Medulla oblongata (tissue), 1 donor: ENCODE measurements at regions not wholly inside any gene's neighbourhood (a gene's known extent, or its start where the extent isn't known, plus 50 kb on each side); places are given as distances from the start of the nearest gene placed in this dataset.

Experiments used
- DNase-seq: peaks from one replicate; pipeline ENCODE4 v3.0.0-alpha.2; 2015; ENCODE audit errors: extremely low spot score

DNA sequence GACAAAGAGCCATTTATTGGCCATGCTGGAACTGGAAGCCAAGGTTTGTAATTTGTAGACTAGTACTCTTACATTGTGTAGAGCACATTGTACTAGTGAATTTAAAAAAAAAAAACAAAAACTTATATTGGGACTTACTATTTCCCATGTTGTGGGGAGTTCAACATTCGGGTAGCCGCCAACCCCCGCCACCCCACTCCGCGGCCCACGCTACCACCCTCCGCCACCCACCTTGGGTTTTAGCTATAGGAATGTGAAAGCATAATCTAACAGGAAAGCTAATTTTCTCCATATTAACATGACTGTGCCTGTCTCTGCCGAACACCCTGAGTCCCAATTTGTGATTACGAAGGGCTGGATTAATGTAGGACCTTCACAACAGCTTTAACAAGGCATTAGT is 275.8 kb downstream of the FIGN start:
- DNase-seq: no peak

- DNase-seq: no peak
Observed at GRCh38 chr2:163456953-163457743, 278.7 kb downstream of the FIGN start.

DNA sequence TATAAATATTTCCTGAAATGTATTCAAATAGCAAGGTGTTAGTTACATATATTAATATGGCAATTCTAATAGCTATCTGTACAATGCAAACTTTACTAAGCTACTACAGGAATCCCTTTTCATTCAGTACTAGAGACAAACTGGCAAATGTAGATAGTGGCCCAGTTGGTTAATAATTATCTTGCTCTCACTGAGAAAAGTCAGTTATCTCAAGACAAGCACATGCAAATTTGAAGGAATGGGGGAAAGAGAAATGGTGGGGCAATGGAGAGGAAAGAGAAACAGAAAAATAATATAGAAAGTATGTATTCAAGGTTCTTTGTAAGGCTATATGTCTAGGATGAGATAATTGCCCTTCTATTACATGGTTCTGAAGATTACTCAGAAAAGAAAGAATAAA is 280.0 kb downstream of the FIGN start:
- DNase-seq: no peak

GRCh38 chr2:163453920-163454319 is 281.9 kb downstream of the FIGN start:
- DNase-seq: no peak

DNA sequence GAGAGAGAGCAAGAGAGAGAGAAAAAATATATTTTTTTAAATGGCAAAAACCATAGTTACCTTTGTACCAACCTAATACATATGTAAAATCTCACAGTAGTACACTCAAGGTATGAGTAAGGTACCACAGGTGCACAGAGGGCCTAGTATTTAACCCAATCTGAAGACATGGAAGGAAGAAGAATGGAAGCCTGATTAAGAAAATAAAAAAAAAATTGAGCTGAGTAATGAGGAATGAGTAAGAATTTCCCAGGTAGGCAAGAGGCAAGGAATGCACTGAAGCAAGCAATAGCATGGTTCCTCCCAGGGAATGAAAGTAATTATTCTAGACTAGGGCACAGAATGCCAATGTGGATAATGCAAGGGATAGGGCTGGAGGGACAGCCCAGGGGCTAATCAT is 294.2 kb downstream of the FIGN start:
- no peak for DNase-seq

- no peak for DNase-seq
Observed at GRCh38 chr2:163436963-163437362, 298.8 kb downstream of the FIGN start.

- DNase-seq: no peak
Observed at GRCh38 chr2:163428187-163428586, 307.6 kb downstream of the FIGN start.

- DNase-seq: no peak
Observed at GRCh38 chr2:163420604-163421003, 315.2 kb downstream of the FIGN start.

DNA sequence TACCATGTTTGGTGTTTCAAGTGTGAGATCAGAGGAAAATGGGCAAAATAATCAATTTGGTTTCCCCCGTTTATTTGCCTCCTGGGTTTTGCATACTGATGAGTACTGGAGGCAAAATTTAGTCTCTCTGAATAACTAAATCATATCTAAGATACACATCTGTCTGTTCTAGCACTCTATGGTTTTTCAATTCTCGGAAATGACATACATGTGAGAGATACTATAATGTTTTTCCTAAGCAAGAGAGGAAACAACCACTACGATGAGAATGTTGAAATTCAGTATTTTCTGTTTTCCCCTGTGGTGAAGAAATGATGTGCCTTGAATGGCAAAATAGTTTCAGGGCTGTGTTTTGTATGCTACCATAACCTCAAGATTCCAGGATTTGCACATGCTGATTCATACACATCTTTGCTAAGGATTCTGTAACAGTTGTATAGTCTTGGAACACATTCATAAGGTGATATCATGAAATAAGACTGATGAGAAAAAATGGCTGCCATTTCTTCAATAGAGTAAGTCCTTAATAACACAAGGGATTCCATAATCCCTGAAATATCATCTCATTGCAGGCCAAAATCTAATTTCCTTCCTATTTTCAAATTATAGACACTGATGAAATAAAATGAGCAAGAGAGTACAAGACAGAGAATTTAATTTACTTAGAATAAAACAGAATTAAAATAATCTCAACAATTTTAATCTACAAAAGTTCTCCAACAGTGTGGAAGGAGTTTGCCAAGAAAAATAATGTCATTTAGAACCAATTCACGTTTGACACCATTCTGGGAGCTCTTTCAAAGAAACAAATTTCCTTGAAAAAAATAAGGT is 316.6 kb downstream of the FIGN start:
- DNase-seq: no peak

GRCh38 chr2:163417596-163418337 is 318.0 kb downstream of the FIGN start:
- no peak for DNase-seq

GRCh38 chr2:163414121-163414520 is 321.7 kb downstream of the FIGN start:
- no peak for DNase-seq

DNA sequence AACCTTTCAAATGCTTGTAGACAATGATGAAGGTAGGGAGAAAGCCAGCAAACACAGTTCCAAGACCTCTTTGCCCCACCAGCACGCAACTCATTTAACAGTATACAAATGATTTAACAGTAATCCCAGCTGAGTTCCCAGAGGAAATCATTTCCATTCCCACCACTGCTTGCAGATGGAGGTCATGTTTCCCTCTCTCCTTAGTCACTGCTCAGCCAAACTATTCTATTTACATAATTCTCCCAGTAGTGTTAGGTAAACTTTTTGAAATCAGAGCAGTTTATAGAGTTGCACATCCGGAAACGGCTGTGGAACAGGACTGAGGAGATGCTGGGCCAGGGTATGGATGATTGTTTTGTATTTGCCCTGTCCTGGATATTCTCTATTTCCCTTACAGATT is 328.5 kb downstream of the FIGN start:
- DNase-seq: no peak

DNA sequence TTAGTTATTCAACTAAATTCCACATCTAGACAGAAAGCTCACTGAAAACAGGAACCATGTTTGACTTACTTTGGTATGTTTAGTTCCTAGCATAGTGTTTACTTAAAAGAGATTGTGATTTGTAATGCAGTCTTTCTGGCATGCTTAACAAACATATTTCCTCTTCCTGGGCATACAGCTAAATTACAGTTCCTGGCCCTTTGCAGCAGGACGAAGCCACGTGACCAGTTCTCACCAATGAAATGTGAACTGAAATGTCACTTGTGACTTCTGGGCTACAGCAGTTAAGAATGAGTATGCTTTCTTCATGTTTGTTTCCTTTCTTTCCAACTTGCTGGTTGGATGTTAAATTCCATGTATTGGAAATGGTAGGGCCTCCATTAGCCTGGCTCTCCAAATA is 330.5 kb downstream of the FIGN start:
- DNase-seq: no peak

- DNase-seq: no peak
Observed at GRCh38 chr2:163401481-163401880, 334.3 kb downstream of the FIGN start.

DNA sequence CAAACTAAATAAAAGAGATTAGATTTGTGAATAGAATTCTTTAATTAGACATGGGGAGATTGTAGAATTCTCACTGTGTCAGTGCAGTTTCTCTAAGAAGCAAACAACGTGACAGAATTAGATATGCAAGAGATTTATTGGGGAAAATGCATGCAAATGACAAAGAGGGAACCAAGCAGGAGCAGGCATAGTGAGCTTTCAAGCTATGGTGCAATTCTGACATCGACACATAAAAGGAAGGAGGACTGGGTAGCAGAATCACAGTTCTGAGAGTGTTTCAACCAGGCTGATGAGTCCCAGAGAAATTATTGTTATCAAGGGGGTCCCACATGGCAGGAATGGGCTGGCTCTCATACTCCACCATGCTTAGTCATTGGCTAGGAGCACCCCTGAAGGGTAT is 338.4 kb downstream of the FIGN start:
- DNase-seq: no peak

- no peak for DNase-seq
Observed at GRCh38 chr2:163395602-163396001, 340.2 kb downstream of the FIGN start.

GRCh38 chr2:163389838-163390237 is 346.0 kb downstream of the FIGN start:
- no peak for DNase-seq

DNA sequence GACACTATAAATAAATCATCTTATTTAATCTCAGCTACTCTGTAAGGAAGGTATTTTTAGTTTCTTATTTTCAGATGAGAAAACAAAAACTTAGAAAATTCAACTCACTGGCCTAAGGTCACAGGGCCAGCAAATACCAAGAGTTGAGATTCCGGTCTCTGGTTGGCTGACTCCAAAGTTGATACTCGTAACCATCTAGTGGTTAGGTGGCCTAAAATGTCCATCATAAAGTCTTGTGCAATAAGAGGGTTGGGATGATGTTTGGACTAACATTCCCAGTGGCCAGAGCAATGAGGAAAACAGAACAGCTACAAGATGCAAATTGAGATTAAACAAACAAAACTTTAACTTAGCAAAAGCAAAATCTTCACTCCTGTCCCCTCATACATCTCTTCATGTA is 360.3 kb downstream of the FIGN start:
- DNase-seq: no peak

DNA sequence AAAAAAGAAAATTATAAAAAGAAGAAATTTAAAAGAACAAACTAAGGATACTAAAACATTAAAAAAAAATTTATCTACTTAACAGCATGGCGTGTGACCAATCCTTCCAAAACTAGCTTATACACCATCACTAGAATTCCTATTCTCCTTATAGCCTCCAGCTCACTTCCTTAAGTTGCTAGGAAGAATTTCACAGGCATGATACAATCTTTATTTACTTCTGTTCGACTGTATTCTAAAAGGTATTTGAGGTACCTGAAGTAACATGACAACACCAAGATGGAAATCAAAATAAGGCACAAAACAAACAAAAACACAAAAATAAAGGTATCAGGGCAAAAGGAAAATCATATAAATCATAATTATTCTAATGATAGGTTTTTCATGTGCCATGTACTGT is 360.7 kb downstream of the FIGN start:
- DNase-seq: no peak

- DNase-seq: no peak
Observed at GRCh38 chr2:163374282-163374681, 361.5 kb downstream of the FIGN start.

- DNase-seq: no peak
Observed at GRCh38 chr2:163373496-163373895, 362.3 kb downstream of the FIGN start.

DNA sequence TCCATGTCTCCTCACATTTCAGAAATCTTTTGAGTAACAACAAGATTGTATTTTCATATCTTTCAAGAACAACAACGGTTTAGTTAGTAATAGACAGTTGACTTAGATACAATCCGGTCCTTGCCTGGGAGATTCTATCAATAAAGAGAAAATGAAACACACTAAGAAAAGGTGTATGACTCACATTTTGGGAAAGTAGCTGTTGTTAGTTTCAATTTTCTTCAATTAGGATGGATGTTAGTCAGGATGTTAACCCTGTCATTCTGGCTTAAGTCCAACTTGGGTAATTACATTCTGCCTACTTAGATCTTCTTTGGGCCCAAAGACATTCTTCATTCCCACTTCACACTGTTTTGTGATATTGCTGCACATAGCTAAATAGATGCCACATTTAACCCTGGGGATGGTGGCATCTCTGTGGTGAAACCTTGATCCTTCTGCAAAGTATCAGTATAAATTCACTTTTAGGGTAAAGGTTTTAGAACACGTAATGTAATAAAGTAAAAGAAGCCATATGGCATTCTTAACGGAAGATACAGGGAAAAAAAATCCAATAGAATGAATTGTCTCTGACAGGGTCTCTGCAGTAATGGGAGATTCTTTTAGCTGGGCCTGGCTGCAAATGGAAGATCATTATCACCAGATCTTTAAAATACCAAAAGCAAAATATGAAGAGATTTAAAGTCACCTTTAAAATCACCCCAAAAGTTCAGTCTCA is 365.5 kb downstream of the FIGN start:
- DNase-seq: no peak
